OCI-LY3 (cell line): ENCODE measurements at regions not wholly inside any gene's neighbourhood (a gene's known extent, or its start where the extent isn't known, plus 50 kb on each side); places are given as distances from the start of the nearest gene placed in this dataset.

Experiments
- EZH2phosphoT487 ChIP-seq: fragments of 200-600 bp; shearing (Covaris generic); IDR thresholded peaks from 2 replicates; pipeline ENCODE4 v1.6.1; 2018; ENCODE audit warnings: antibody characterized with exemption, mixed run types, low read depth
- TF ChIP-seq, protein P1 (sequence below): fragments of 200-600, 300-600 bp; sonication (generic); IDR thresholded peaks from 2 replicates; pipeline ENCODE4 v1.5.1; 2014; ENCODE audit warnings: antibody characterized with exemption, low read length, low read depth

DNA sequence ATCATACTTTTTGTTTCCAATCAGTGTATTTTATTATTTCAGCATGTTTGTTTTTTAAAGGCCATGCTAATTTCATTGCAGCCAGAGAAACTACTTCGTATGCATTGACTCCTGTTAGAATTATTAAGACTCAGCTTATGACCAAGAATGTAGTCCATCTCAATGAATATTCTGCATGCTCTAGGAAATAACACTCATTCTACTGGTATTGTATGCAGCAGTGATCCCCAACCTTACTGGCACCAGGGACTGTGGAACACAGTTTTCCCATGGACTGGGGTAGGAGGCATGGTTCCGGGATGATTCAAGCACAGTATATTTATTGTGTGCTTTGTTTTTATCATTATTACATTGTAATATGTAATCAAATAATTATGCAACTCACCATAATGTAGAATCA, 356.9 kb downstream of the DSEL start:
- TF ChIP-seq, protein P1, sequence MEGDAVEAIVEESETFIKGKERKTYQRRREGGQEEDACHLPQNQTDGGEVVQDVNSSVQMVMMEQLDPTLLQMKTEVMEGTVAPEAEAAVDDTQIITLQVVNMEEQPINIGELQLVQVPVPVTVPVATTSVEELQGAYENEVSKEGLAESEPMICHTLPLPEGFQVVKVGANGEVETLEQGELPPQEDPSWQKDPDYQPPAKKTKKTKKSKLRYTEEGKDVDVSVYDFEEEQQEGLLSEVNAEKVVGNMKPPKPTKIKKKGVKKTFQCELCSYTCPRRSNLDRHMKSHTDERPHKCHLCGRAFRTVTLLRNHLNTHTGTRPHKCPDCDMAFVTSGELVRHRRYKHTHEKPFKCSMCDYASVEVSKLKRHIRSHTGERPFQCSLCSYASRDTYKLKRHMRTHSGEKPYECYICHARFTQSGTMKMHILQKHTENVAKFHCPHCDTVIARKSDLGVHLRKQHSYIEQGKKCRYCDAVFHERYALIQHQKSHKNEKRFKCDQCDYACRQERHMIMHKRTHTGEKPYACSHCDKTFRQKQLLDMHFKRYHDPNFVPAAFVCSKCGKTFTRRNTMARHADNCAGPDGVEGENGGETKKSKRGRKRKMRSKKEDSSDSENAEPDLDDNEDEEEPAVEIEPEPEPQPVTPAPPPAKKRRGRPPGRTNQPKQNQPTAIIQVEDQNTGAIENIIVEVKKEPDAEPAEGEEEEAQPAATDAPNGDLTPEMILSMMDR = no peak
- TF ChIP-seq EZH2phosphoT487 = no peak
